Upper lobe of left lung (tissue), 6 donors: ENCODE measurements at regions not wholly inside any gene's neighbourhood (a gene's known extent, or its start where the extent isn't known, plus 50 kb on each side); places are given as distances from the start of the nearest gene placed in this dataset.

ENCODE experiments used
- ATAC-seq, 2 donors: fragments of 200-7000 bp; cut with Tn5 transposase; one replicate each; pipeline ENCODE4 v1.9.1; 2022; ENCODE audit warnings: mild to moderate bottlenecking in 2 of 2, moderate library complexity in 2 of 2; ENCODE audit not compliant: low FRiP score in 2 of 2
- DNase-seq, 2 donors: peaks; one replicate each; pipeline ENCODE4 v3.0.0-alpha.2; 2019 to 2020
- H3K27ac ChIP-seq, 4 donors: fragments of 200-600 bp; sonication (generic); one replicate each; pipeline ENCODE4 v1.5.1; 2016 to 2019
- H3K27me3 ChIP-seq, 4 donors: fragments of 200-600 bp; sonication (generic); one replicate each; pipeline ENCODE4 v1.5.1; 2017 to 2019
- H3K36me3 ChIP-seq, 4 donors: fragments of 200-600 bp; sonication (generic); one replicate each; pipeline ENCODE4 v1.5.1; 2016 to 2019
- H3K4me1 ChIP-seq, 4 donors: fragments of 200-600 bp; sonication (generic); one replicate each; pipeline ENCODE4 v1.5.1; 2018 to 2019
- H3K4me3 ChIP-seq, 4 donors: fragments of 200-600 bp; sonication (generic); one replicate each; pipeline ENCODE4 v1.5.1; 2017 to 2019; ENCODE audit warnings: mild to moderate bottlenecking in 2 of 4, moderate library complexity in 1 of 4
- H3K9me3 ChIP-seq, 4 donors: fragments of 200-600 bp; sonication (generic); one replicate each; pipeline ENCODE4 v1.5.1; 2018 to 2019
- CTCF ChIP-seq, 6 experiments: fragments of 450-650 bp in 4 of 6; fragments of 200-600 bp in 2 of 6; sonication (generic) in 2 of 6; IDR thresholded peaks; one replicate each; pipeline ENCODE4 v1.5.1; 2016 to 2019; ENCODE audit warnings: antibody characterized with exemption in 6 of 6
- EP300 ChIP-seq, 4 donors: sonication (generic); formaldehyde crosslinking; IDR thresholded peaks; one replicate each; pipeline ENCODE4 v1.5.1; 2017; ENCODE audit warnings: antibody characterized with exemption in 4 of 4, control low read depth in 2 of 4
- POLR2A ChIP-seq, 4 donors: fragments of 450-650 bp; IDR thresholded peaks; one replicate each; pipeline ENCODE4 v1.5.1; 2016 to 2017; ENCODE audit warnings: antibody characterized with exemption in 4 of 4, mild to moderate bottlenecking in 2 of 4
- POLR2AphosphoS5 ChIP-seq, 2 donors: sonication (generic); formaldehyde crosslinking; IDR thresholded peaks; one replicate each; pipeline ENCODE4 v1.5.1; 2017; ENCODE audit warnings: antibody characterized with exemption in 2 of 2
- WGBS, 2 donors: methylation state at CpG; one replicate each; pipeline ENCODE4 v1.1.5; 2017 to 2018; 5-methylcytosine and 5-hydroxymethylcytosine counted together
- donor health status: DM: no; HTN: no; CAD: no; lungs with moderate emphysema.
- donor health status: DM: no; HTN: yes; CAD: no; lungs with severe emphysema.

DNA sequence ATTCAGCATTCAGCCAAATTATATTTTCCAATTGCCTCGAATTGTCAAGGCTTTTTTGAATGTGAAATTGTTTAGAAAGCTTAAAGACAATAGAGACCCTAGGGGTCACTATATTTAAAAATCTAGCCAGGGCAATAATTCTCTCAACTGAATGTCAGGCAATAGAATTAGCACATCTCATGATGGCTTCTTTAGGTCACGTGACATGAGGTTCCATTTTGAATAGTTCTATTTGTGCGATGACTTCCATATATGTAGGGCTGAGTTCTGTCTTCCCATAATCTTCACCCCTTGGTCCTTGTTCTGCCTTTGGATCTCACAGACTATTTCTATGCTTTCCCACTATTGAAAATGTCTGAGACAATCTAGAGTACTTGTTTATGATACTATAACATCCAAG, 527.7 kb upstream of the KIRREL3 start:
- H3K36me3 ChIP-seq, result no peaks in the 10 kb centered on the region
- DNase-seq (no peak), ATAC-seq (no peak)
- no peaks in the 10 kb centered on the region for H3K9me3 ChIP-seq
- H3K4me1 ChIP-seq, result no peaks in the 10 kb centered on the region
- TF ChIP-seq POLR2A (IDR thresholded peaks at IDR 0.05), result no peak
- no peak for TF ChIP-seq POLR2AphosphoS5 (IDR thresholded peaks at IDR 0.05)
- TF ChIP-seq CTCF (IDR thresholded peaks at IDR 0.05), result no peak
- no peak for TF ChIP-seq EP300 (IDR thresholded peaks at IDR 0.05)
- H3K4me3 ChIP-seq, result no peak overlapping the region
- 70 to 80% methylated on average over 3 of the region's 3 CpGs for WGBS, 2 donors
- H3K27me3 ChIP-seq, result no peaks in the 10 kb centered on the region
- H3K27ac ChIP-seq, result no peak overlapping the region

DNA sequence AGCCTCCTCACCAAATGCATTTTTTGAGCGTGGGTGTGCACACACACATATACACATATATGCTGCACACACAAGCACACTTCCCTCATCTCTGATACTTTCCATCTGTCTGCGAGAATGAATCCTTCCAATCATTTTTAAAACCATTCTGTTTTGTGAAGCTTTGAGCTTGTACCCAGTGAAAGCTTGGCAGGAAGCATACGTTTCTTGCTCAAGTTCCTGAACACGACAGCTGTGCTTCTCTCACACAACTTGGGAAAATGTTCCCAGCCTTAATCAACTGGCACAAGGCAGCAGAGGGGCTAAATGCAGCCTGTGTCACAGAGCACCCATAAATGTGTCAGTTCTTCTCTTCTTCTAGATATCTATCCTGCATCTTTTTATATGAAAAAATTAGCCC, 524.0 kb upstream of the KIRREL3 start:
- Histone ChIP-seq H3K9me3 (no peaks in the 10 kb centered on the region), H3K36me3 (no peaks in the 10 kb centered on the region), H3K4me3 (no peak overlapping the region), H3K4me1 (no peaks in the 10 kb centered on the region), H3K27ac (no peak overlapping the region), H3K27me3 (no peaks in the 10 kb centered on the region)
- no peak for ATAC-seq
- WGBS, 2 donors, result 35 to 38% methylated on average over 4 of the region's 4 CpGs
- DNase-seq, result no peak
- TF ChIP-seq POLR2A (IDR thresholded peaks at IDR 0.05), result no peak
- no peak for TF ChIP-seq POLR2AphosphoS5 (IDR thresholded peaks at IDR 0.05)
- no peak for TF ChIP-seq EP300 (IDR thresholded peaks at IDR 0.05)
- no peak for TF ChIP-seq CTCF (IDR thresholded peaks at IDR 0.05)

GRCh38 chr11:127521413-127521812, 520.8 kb upstream of the KIRREL3 start:
- Histone ChIP-seq H3K36me3 (no peaks in the 10 kb centered on the region), H3K27me3 (no peaks in the 10 kb centered on the region), H3K9me3 (no peaks in the 10 kb centered on the region), H3K27ac (no peak overlapping the region), H3K4me1 (no peaks in the 10 kb centered on the region), H3K4me3 (no peak overlapping the region)
- TF ChIP-seq EP300 (IDR thresholded peaks at IDR 0.05) (no peak), POLR2AphosphoS5 (IDR thresholded peaks at IDR 0.05) (no peak), POLR2A (IDR thresholded peaks at IDR 0.05) (no peak), CTCF (IDR thresholded peaks at IDR 0.05) (no peak)
- no peak for ATAC-seq
- WGBS, 2 donors, result 29 to 51% methylated on average over 2 of the region's 2 CpGs
- no peak for DNase-seq

DNA sequence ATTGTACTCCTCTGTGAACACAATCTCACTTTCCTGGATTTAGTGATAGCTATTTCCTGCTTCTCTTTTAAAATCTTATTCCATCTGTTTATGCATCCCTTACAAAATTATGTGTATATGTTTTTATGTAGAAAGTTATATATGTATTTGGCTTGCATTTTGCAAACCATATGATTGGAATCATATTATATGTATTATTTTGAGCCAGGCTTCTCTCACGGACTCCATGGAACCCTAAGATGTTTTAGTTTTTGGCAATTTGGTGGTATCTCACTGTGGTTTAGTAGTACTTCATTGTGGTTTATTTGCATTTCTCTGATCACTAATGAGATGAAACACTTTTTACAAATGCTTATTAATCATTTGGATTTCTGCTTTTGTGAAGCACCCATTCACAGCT, 507.3 kb upstream of the KIRREL3 start:
- Histone ChIP-seq H3K4me3 (no peak overlapping the region), H3K27me3 (no peaks in the 10 kb centered on the region), H3K9me3 (no peaks in the 10 kb centered on the region), H3K36me3 (no peaks in the 10 kb centered on the region), H3K27ac (no peak overlapping the region), H3K4me1 (peaks cover 0 to 2% (median 0%) of the 10 kb centered on the region in 4 donors)
- no peak for TF ChIP-seq CTCF (IDR thresholded peaks at IDR 0.05)
- no peak for TF ChIP-seq EP300 (IDR thresholded peaks at IDR 0.05)
- no peak for TF ChIP-seq POLR2AphosphoS5 (IDR thresholded peaks at IDR 0.05)
- TF ChIP-seq POLR2A (IDR thresholded peaks at IDR 0.05), result no peak
- WGBS, 2 donors, result 80 to 94% methylated on average over 1 of the region's 1 CpG
- ATAC-seq, result no peak
- DNase-seq, result no peak

DNA sequence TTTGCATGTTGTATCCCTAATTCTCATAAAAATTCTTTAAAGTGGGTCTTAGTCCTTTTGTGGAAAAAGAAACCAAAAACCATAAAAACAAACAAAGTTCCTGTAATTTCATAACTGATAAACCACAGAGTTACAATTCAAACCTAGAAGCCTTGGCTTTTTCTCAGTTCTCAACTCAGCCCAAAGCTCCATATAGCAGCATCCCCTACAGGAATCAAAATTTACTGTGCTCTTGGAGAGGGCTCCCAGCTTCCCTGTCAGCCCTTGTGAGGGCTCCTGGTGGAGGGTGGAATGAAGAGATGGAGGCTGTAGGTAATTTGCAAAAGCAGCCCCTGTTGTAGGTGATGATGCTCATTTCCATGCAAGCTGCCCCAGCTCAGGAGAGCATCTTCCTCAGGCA, 506.1 kb upstream of the KIRREL3 start:
- no peaks in the 10 kb centered on the region for H3K9me3 ChIP-seq
- H3K4me1 ChIP-seq, result peaks cover 0 to 2% (median 0%) of the 10 kb centered on the region in 4 donors
- ATAC-seq (no peak), DNase-seq (no peak)
- TF ChIP-seq CTCF (IDR thresholded peaks at IDR 0.05) (no peak), POLR2A (IDR thresholded peaks at IDR 0.05) (no peak), POLR2AphosphoS5 (IDR thresholded peaks at IDR 0.05) (no peak), EP300 (IDR thresholded peaks at IDR 0.05) (no peak)
- H3K27ac ChIP-seq, result no peak overlapping the region
- H3K4me3 ChIP-seq, result no peak overlapping the region
- H3K27me3 ChIP-seq, result no peaks in the 10 kb centered on the region
- H3K36me3 ChIP-seq, result no peaks in the 10 kb centered on the region
